GM19452 (cell line): ENCODE measurements at regions not wholly inside any gene's neighbourhood (a gene's known extent, or its start where the extent isn't known, plus 50 kb on each side); places are given as distances from the start of the nearest gene placed in this dataset.
"Not testable (repeated sequence)": the region's sequence is repeated elsewhere in the genome, so short reads cannot be mapped to it uniquely, and the experiment has no call there.

Experiments used
- ATAC-seq: cut with Tn5 transposase; IDR thresholded peaks from one replicate; pipeline ENCODE4 v1.9.1; 2021; ENCODE audit not compliant: unreplicated experiment

DNA sequence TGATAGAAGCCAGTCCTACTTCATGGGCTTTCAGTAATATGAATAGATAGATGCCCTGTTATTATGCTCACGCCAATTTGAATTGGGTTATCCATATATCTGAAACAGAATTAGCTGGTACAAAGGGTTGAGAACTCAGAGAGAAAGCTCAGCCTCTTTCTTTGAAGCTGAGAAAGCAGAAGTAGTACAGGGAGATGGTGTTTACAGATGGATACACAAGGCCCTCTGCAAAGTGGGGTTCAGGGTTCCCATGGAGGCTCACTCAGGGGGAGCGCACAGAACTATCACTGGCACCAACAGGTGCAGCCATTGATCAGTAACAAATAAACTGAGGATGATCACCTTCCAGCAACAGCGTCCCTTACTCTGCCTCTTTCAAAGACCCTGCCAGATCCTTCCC lies 349.7 kb downstream of the ICE1 start:
- ATAC-seq = no peak

DNA sequence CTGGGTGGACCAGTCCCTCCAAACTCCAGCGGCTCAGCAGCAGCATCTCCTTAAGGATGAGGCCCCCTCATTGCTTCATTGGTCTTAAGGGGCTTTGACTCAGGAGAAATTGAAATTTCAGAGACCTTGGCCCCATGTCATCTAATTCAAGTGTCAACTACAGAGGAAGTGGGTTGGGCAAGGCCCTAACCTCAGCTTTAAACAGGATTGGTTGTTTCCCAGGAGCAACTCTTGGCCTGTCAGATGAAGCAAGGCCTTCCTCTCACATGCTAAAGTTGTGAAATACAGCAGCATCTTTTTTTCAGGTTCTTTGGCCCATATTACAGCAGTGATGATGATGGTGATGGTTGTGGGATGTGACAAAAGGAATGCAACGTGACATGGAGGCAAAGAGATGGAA lies 348.3 kb downstream of the ICE1 start:
- no peak for ATAC-seq

DNA sequence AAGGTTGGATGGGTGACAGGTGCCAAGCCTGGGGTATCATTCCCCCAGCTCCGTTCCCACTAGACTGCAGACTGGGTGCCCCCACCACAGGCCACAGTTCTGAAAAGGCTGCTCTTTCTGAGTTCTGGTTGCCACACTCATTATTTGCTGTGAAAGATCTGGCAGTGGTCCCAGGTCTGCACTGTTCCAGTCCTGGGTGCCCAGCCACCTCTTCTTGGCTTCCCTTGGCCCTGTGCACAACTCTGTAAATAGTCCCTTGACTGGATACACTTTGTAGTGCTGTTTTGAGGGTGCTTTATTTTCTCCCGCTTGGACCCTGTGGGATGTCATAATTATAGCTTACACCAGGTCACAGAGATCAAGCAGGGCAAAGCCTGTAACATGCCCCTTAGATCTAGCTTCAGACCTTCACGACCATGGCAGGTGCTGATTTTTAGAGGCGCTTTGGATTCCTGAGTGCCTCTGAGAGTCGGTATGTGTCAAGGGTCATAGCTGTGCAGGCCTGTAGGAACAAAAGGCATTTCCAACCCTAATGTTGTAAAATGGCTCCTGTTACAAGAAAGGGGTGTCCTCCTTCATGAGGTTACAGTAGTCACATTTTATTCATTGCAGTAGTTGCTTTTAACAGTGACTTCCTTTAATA lies 344.9 kb downstream of the ICE1 start:
- ATAC-seq = no peak

DNA sequence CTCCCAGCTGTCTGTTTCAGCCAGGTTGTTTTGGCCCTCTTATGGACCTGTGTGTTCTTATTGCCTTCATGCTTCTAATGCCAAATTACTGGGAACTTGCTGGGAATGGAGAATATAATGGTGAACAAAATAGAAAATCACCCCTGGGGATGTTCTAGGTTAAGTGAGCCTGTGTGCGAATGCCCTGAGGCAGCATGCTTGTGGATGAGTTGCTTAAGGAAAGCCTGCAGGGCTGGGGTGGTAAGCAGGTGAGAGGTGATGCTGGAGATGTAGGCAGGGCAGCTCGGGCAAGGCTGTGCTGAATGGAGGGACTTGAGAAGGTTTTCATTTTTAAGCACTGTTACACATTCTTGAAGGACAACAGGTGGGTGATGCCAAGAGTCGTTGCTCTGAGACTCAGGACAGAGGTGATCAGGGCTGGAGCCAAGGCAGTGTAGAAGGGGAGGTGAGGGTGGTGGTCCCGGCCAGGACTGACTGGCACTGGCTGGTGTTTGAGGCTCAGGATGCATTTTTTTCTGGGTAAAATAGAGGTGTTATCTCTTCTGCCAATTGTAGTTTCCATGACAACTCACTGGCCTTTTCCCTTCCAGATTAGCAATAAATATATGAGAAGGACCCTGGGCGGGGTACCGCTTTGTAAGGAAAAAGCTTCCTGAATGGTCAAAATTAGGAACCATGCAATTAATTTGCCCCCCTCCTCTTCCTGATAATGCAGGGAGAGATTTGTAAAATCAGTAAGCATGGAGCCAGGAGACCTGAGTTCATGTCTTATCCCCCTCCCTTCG lies 342.8 kb downstream of the ICE1 start:
- no peak for ATAC-seq

DNA sequence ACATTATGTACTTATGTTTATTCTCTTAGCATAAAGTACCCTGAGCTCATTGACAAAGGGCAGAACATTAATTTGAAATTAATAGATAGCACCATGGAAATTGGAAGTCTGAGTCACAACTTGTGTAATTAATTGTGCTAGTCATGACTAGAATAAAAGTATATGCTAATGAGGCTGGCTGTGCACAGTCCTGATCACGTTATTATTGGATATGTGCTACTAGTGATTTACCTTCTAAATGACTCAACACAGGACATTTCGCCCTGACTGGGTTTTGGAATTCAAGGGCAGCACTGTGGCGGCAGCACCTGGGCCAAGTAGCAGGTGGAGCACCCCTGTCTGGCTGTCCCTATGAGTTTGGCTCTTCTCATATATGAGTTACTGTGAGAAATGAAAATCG lies 341.8 kb downstream of the ICE1 start:
- ATAC-seq = no peak

DNA sequence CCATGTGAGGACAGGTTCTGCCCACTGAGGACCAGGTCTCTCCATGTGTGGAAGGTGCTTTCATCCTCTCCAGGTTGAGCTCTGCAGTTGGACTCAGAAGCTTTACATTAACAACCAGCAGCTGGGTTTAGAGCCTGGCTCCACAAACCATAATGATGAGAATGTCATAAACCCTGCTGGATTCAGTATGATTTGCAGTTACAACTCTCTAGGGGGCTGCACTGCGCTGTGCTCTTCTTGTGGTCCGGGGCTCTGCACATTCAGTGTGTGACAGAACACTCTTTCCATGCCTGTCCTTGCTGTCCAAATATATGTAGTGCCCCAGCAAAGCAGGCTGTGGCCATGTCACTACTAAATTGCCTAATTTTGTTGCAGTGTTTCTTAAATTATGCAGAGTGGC lies 334.3 kb downstream of the ICE1 start:
- no peak for ATAC-seq

DNA sequence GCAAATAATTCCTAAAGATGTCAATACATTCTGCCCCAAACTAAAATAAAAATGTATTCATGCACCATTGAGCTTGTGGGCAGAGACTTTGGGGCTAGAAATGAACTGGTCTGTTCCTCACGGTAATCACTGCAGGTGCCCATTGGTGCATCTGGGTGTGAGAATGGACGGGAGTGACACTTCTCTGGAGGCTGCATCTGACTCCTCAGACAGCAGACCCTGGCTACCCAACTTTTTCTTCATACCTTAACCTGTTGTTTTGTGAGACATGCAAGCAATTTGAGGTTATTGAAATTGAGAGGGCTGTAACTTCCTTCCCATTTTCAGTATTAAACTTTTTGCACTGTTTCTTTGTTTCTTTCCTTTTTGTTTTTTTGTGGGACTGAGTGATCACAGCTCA lies 333.4 kb downstream of the ICE1 start:
- ATAC-seq = peak; percentile 37

DNA sequence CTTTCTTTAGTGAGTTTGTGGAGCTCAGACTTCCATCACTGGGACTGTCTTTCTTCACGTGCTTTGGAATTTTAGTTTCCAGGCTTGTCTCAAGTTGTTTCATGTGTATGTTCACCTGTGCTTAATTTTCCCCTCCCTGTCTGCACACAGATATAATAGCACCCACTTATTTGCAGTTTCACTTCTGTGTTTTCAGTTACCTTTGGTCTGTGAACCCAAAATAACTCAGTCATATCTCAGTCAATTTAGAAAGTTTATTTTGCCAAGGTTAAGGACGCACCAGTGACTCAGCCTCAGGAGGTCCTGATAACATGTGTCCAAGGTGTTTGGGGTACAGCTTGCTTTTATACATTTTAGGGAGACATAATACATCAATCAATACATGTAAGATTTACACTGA lies 330.4 kb downstream of the ICE1 start:
- ATAC-seq = peak; percentile 59

DNA sequence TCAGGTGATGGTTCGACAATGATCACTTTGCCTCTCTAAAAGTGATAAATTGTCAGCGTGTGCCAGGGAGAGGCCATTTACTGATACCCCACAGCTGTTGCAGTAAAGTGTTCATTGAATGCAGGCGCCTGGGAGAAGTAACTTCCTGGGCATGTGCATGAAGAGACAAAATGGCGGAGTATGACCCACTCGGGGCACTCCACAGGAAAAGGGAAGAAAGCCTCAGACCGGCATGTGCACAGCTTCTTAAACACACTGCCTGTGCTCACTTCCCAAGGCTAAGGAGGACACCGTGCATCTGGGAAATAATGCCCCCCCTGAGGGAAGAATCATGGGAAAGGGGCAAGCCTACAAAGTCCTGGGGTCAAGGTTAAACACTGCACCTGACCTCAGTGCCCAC lies 329.5 kb downstream of the ICE1 start:
- ATAC-seq = no peak

DNA sequence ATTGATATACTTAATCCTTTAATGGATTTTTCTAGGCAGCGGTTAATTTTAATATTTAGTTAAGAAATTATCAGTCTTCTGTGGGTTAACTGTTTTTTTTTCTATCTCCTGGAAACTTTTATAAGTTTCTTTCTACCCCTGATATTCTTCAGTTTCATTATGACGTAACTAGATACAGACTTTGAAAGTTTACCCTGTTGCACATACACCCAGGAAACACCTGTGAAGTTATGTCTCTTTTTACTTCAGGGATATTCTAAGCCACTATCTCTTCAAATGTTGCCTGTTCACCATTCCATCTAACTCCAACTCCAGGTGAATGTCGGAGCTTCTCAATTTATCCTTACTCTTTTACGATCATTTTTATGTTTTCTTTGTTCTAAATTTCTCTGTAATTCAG lies 329.0 kb downstream of the ICE1 start:
- peak; percentile 40 for ATAC-seq

DNA sequence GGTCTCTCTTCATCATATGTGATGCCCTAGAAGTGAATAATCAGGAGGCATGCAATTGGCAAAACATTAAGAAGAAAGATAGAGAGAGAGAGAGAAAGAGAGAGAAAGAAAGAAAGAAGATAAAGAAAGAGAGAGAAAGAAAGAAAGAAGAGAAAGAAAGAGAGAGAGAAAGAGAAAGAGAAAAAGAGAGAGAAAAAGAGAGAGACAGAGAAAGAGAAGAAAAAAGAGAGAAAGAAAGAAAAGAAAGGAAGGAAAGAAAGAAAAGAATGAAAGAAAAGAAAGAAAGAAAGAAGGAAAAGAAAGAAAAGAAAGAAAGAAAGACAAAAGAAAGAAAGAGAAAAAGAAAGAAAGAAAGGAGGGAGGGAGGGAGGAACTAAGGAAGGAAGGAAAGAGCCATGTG lies 318.9 kb downstream of the ICE1 start:
- ATAC-seq = no peak

DNA sequence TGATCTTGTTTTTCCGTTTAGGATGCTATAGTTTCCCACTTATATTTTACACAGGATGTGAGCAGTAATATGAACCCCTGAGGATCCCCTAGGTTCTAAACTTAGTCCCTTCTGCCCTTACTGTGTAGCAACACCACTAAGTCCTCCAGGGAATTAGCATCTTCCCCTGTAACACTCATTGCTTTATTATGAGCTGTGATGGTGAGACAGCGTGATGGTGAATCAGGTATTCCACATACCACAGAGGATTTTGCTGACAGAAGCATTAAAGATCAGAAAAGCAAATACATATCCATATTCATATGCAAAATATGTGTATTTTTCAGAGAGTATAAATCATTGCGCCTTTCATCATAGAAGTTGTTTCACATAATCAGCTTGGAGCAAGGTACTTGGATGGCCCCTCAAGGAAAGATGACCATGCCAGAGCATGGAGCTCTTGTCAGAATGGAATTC lies 317.0 kb downstream of the ICE1 start:
- ATAC-seq = peak; percentile 21

DNA sequence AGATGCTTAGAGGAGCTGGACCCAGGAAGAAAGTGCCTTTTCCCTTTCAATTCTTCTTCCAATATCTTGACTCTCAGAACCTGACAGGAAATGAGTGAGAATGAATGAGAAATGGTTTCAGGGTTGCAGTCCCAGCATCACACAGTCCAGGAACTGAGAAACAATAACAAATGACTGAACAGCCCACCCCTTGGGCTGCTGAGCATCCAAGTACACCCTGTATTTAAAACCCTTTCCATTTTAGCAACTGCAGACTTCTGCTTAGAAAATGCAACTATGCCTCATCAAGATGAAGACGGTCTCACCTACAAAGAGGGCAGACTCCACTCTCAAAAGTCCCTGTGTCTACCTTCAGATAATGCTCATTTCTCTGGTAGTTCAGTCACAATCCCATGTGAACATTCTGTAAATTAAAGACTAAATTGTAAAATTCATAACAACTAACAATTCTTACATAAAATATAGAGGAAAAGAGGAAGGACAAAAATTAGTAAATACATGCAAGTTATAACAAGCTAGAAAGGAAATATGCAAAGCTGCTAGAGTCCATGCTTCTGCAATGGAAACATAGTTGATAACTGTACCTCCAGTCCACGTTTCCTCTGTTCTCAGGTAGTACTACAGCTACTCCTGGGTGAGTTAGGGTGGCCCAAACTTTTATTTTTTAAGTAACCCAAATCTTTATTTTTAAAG lies 316.5 kb downstream of the ICE1 start:
- peak; percentile 84 for ATAC-seq

DNA sequence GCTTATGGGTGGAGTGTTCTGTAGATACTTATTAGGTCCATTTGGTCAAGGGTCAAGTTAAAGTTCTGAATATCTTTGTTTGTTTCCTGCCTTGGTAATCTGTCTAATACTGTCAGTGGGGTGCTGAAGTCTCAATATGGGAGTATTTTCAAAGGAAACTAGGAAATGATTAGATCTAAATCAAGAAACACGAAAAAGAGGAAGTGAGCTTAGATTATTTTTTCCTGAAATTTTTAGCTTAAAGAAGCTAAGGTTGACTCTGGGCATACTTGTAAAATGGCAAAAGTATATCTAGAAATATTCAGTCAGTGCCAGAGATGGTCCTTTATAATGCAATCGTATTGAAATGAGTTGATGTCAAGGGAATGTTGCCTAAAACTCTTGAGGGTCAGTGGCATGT lies 313.5 kb downstream of the ICE1 start:
- no peak for ATAC-seq

DNA sequence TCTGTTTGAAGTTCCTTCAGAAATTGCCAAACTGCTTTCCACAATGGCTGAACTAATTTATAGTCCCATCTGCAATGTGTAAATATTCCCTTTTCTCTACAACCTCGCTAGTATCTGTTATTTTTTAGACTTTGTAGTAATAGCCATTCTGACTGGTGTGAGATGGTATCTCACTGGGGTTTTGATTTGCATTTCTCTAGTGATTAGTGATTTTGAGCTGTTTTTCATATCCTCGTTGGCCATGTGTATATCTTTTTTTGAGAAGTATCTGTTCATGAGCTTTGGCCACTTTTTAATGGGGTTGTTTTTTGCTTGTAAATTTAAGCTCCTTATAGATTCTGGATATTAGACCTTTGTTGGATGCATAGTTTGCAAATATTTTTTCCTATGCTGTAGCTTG lies 310.6 kb downstream of the ICE1 start:
- not testable (repeated sequence) for ATAC-seq

DNA sequence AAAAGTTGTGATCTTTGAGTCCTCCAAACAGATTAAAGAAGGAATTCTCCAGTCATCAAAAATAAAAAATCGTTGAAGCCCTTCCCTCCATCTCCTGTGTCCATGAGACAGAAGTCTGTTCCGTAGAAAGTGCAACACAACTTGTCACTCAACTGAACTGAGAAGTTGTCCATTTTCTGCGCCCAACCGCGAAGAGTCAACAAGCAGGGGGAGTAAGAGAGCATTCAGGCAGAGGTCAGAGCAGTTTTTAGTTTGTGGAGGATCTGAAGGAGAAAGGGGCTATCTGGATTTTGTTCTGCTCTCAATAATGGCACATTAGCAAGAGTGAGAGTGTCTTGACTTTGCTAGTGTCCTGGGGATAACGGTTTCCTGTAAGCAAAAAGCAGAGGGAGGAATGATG lies 303.9 kb downstream of the ICE1 start:
- ATAC-seq = no peak

DNA sequence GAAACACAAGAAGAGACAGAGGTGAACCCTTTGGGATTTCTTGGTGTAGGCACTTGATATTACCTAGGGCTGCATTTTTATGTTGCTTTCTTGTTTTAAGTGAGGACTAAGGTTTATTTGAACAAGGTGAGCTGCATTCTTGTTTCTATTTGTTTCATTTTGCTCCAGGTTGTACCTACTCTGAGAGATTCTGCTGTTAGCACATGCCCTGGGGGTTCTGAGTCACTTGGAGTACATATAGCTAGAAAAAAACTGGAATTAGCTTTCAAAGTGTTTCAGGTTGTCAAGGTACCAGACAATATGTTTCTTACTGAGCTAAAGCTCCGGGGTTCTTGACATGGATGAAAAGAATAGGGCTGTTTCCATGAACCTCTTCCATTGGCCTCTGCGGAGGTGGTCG lies 299.4 kb downstream of the ICE1 start:
- no peak for ATAC-seq

DNA sequence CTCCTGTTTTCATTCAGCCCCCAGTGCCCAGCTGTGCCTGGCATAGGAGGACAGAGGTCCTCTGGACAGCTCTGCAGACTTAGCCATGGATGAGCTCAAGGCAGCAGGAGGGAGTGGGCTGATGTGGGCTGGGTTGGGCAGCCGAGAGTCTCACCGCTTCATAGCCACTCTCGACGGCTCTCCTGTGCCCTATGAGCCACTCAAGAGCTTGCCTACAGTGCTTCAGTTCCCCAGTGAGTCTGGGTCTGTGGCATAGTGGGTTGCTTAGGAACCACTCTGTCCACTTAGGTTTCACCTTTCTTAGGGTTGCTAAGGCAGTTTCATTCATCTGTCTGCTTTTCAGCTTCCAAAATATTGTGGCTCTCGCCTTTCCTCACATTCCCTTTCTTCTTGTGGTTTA lies 296.8 kb downstream of the ICE1 start:
- ATAC-seq = no peak

DNA sequence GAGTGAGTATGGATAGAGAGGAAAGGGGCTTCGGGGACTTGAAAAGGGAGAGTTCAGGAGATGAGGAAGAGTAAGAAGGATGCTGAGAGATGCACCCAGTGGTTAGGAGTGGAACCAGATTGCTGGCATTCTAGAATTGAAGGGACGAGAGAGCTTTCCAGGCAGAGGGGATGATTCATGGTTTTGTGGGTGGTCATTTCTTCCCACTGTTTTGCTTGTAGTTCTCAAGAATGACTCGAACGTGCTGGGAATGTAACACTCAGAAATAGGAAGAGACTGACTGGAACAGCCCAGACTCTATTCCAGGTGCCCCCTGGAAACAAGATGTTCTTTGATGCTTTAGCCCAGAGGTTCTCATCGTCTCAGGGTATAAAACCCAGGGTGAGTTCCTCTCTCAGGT lies 294.2 kb downstream of the ICE1 start:
- ATAC-seq = no peak

DNA sequence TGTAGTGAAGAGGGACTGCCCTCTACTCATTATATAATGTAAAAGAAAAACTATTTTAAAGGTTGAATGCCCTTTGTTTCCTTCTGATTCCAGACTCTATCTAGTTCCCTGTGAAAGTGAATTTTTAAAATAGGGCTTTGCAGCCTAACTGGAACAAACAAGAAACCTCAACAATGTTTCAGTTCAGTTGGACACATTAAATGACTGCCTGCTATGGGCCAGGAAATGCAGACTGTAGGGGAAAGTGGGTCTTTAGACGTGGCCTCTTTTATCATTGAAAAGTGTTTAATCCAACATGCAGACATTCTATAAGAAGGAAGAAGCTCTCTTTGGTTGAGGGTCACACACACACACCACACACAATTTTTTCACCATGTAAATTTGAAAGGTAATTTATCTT lies 289.1 kb downstream of the ICE1 start:
- no peak for ATAC-seq

DNA sequence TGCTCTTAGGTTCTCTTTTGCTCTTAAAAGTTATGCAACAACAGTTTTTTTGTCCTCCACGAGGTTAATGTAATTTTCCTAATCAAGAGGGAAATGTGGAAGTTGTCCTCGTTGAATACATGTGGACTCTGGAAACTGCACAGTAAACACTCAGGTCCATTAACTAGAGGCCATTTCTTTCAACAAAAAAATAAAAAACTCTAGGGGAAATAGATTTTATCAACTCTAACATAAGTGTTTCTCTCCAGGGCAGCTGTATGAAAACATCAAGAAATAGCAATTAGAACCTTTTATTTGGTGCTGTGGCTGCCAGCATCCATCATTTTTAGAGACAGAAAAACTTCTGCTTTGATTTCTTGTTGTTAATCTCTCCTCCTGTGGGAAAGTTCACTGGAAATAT lies 288.6 kb downstream of the ICE1 start:
- no peak for ATAC-seq

DNA sequence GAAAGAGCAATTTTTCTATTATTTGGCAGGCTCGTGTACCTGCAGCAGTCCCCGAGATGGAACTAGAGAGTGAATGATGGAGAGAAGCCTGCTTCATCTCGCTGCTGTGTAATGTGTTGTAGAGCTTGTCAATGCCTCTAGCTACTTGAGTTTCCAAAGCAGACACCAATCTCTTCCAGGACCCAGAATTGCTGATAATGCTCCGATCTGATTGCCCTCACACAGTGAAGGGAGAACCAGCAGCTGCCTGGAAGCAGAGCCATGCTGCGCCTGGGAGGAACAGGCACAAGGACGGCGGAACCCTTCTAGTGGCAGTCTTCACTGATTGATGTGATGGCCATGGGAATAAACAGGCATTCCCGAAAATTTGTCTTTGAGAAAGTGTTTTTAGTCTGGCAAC lies 288.0 kb downstream of the ICE1 start:
- no peak for ATAC-seq
